Neural cell (in vitro differentiated cells): ENCODE measurements at regions not wholly inside any gene's neighbourhood (a gene's known extent, or its start where the extent isn't known, plus 50 kb on each side); places are given as distances from the start of the nearest gene placed in this dataset.

Source experiments
- H2AFZ ChIP-seq: fragments of 200-600, 300-800 bp; sonication (generic), shearing (Covaris generic); 2 replicates; pipeline ENCODE4 v1.6.0; 2014; ENCODE audit warnings: low read depth, mild to moderate bottlenecking, antibody characterized with exemption, low read length, moderate library complexity
- H3F3A ChIP-seq: fragments of 200-600 bp; shearing (Covaris generic); 2 replicates; pipeline ENCODE4 v1.6.1; 2016; ENCODE audit warnings: mild to moderate bottlenecking, moderate library complexity, mixed read lengths, antibody characterized with exemption, low read length; ENCODE audit not compliant: insufficient read depth, poor library complexity, severe bottlenecking
- H3K27ac ChIP-seq: fragments of 200-600, 300-800 bp; sonication (generic), shearing (Covaris generic); 2 replicates; pipeline ENCODE4 v1.5.1; 2014; ENCODE audit warnings: mild to moderate bottlenecking, low read length, moderate library complexity
- H3K27me3 ChIP-seq: fragments of 300-800, 200-600 bp; sonication (generic), shearing (Covaris generic); 2 replicates; pipeline ENCODE4 v1.6.0; 2014; ENCODE audit warnings: mild to moderate bottlenecking, low read depth, low read length, moderate library complexity; ENCODE audit not compliant: insufficient read depth
- H3K36me3 ChIP-seq: fragments of 300-800, 200-600 bp; sonication (generic), shearing (Covaris generic); 2 replicates; pipeline ENCODE4 v1.5.1; 2014; ENCODE audit warnings: mild to moderate bottlenecking, antibody characterized with exemption, low read length, moderate library complexity; ENCODE audit not compliant: insufficient read depth
- H3K4me2 ChIP-seq: fragments of 300-800, 200-600 bp; sonication (generic), shearing (Covaris generic); 2 replicates; pipeline ENCODE4 v1.6.0; 2014; ENCODE audit warnings: mild to moderate bottlenecking, low read length
- H3K4me3 ChIP-seq: fragments of 300-800, 200-600 bp; sonication (generic), shearing (Covaris generic); 2 replicates; pipeline ENCODE4 v1.5.1; 2014; ENCODE audit warnings: mild to moderate bottlenecking, low read length, moderate library complexity
- H3K79me2 ChIP-seq: fragments of 200-600 bp; shearing (Covaris generic); replicated peaks from 2 replicates; pipeline ENCODE4 v1.6.0; 2014; ENCODE audit warnings: mild to moderate bottlenecking, low read length, moderate library complexity; ENCODE audit not compliant: insufficient read depth
- H3K9ac ChIP-seq: fragments of 300-800, 200-600 bp; sonication (generic), shearing (Covaris generic); 2 replicates; pipeline ENCODE4 v1.6.1; 2016; ENCODE audit warnings: mild to moderate bottlenecking, low read length, mixed read lengths
- H3K9me2 ChIP-seq: fragments of 200-600 bp; shearing (Covaris generic); 2 replicates; pipeline ENCODE4 v1.6.1; 2016; ENCODE audit warnings: mild to moderate bottlenecking, low read length, mixed read lengths; ENCODE audit not compliant: insufficient read depth
- H3K9me3 ChIP-seq: fragments of 200-600, 300-800 bp; sonication (generic), shearing (Covaris generic); 2 replicates; pipeline ENCODE4 v1.6.1; 2016; ENCODE audit warnings: mild to moderate bottlenecking, mixed run types, low read length, moderate library complexity, mixed read lengths
- H4K20me1 ChIP-seq: fragments of 200-600 bp; shearing (Covaris generic); 2 replicates; pipeline ENCODE4 v1.6.1; 2016; ENCODE audit warnings: mild to moderate bottlenecking, mixed run types; ENCODE audit not compliant: insufficient read depth
- CTCF ChIP-seq: fragments of 450-650 bp; IDR thresholded peaks from 2 replicates; pipeline ENCODE4 v1.5.1; 2014; ENCODE audit warnings: antibody characterized with exemption, mild to moderate bottlenecking, moderate library complexity; ENCODE audit not compliant: poor library complexity, severe bottlenecking
- EP300 ChIP-seq: fragments of 450-650 bp; conservative IDR thresholded peaks from 2 replicates; pipeline ENCODE4 v1.6.1; 2014; ENCODE audit warnings: antibody characterized with exemption, mild to moderate bottlenecking, moderate library complexity; ENCODE audit not compliant: poor library complexity, severe bottlenecking
- EZH2 ChIP-seq: fragments of 200-600, 300-800 bp; shearing (Covaris generic), sonication (generic); IDR thresholded peaks from 2 replicates; pipeline ENCODE4 v1.6.1; 2014; ENCODE audit warnings: antibody characterized with exemption, low read length, borderline replicate concordance, mild to moderate bottlenecking; ENCODE audit not compliant: insufficient read depth, poor library complexity, severe bottlenecking
- MXI1 ChIP-seq: fragments of 450-650 bp; conservative IDR thresholded peaks from 2 replicates; pipeline ENCODE4 v1.6.1; 2014; ENCODE audit warnings: antibody characterized with exemption, mild to moderate bottlenecking; ENCODE audit not compliant: poor library complexity, severe bottlenecking
- POLR2AphosphoS5 ChIP-seq: IDR thresholded peaks from 2 replicates; pipeline ENCODE4 v1.6.1; 2012
- RAD21 ChIP-seq: fragments of 450-650 bp; conservative IDR thresholded peaks from 2 replicates; pipeline ENCODE4 v1.6.1; 2014; ENCODE audit warnings: antibody characterized with exemption, mild to moderate bottlenecking, moderate library complexity
- REST ChIP-seq: IDR thresholded peaks from 2 replicates; pipeline ENCODE4 v1.6.1; 2012; ENCODE audit warnings: borderline replicate concordance
- SMC3 ChIP-seq: fragments of 450-650 bp; conservative IDR thresholded peaks from 2 replicates; pipeline ENCODE4 v1.6.1; 2014; ENCODE audit warnings: antibody characterized with exemption, mild to moderate bottlenecking, moderate library complexity; ENCODE audit not compliant: poor library complexity
- TAF1 ChIP-seq: IDR thresholded peaks from 2 replicates; pipeline ENCODE4 v1.6.1; 2012; ENCODE audit warnings: low read depth

DNA sequence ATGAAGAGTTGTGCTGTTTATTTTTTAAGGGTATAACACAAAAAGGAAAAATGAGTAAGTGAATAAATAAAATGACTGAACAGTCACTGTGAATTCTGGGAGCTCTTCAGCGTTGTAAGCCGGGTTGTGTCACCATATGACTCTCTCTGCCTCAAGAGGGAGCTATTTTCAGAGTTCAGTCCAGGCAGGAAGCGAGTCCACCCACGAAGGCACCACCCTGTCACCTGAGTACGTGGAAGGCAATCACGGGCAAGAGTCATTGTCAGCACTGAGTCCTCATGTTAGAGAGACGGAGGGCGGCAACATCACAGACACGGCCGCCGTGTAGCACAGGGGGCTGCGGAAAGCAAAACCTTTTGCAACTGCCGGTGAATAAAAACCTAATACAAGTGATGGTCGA, 227.6 kb downstream of the UTP18 start:
- no peaks in the 10 kb centered on the region for H3K27me3 ChIP-seq
- H3K4me2 ChIP-seq = no peak overlapping the region
- H3K9ac ChIP-seq = no peak overlapping the region
- H3K4me3 ChIP-seq = no peak overlapping the region
- H3K9me3 ChIP-seq = no peaks in the 10 kb centered on the region
- no peak for TF ChIP-seq CTCF
- TF ChIP-seq SMC3 = no peak
- TF ChIP-seq TAF1 = no peak
- no peak for TF ChIP-seq EP300
- no peak for TF ChIP-seq POLR2AphosphoS5
- TF ChIP-seq RAD21 = no peak
- TF ChIP-seq EZH2 = no peak
- TF ChIP-seq REST = no peak
- no peak for TF ChIP-seq MXI1
- H3K27ac ChIP-seq = no peak overlapping the region
- H2AFZ ChIP-seq = no peak overlapping the region
- H3K36me3 ChIP-seq = no peaks in the 10 kb centered on the region
- no peaks in the 10 kb centered on the region for H4K20me1 ChIP-seq
- H3K9me2 ChIP-seq = no peaks in the 10 kb centered on the region
- H3K79me2 ChIP-seq = no peaks in the 10 kb centered on the region
- no peaks in the 10 kb centered on the region for H3F3A ChIP-seq

GRCh38 chr17:51491416-51491815, 231.1 kb downstream of the UTP18 start:
- no peaks in the 10 kb centered on the region for H4K20me1 ChIP-seq
- H3K27ac ChIP-seq = no peak overlapping the region
- no peaks in the 10 kb centered on the region for H3K9me2 ChIP-seq
- H3K4me3 ChIP-seq = no peak overlapping the region
- H3K36me3 ChIP-seq = no peaks in the 10 kb centered on the region
- no peaks in the 10 kb centered on the region for H3K79me2 ChIP-seq
- no peaks in the 10 kb centered on the region for H3K9me3 ChIP-seq
- no peak overlapping the region for H2AFZ ChIP-seq
- H3K9ac ChIP-seq = no peak overlapping the region
- no peak overlapping the region for H3K4me2 ChIP-seq
- no peaks in the 10 kb centered on the region for H3K27me3 ChIP-seq
- no peak for TF ChIP-seq REST
- TF ChIP-seq SMC3 = no peak
- TF ChIP-seq EZH2 = no peak
- TF ChIP-seq TAF1 = no peak
- TF ChIP-seq POLR2AphosphoS5 = no peak
- TF ChIP-seq EP300 = no peak
- no peaks in the 10 kb centered on the region for H3F3A ChIP-seq
